HAP-1 (cell line): ENCODE measurements at regions not wholly inside any gene's neighbourhood (a gene's known extent, or its start where the extent isn't known, plus 50 kb on each side); places are given as distances from the start of the nearest gene placed in this dataset.

ENCODE experiments used
- DNase-seq, 2 experiments: peaks; one replicate each; pipeline ENCODE4 v3.0.0-alpha.2; 2016 to 2020; ENCODE audit warnings: low spot score in 2 of 2
- H3K27me3 ChIP-seq: fragments of 250-450 bp; sonication (Bioruptor Pico); 2 replicates; pipeline ENCODE4 v1.5.1; 2020; ENCODE audit warnings: low read depth, mild to moderate bottlenecking, moderate library complexity
- H3K36me3 ChIP-seq: fragments of 250-450 bp; sonication (Bioruptor Pico); replicated peaks from 2 replicates; pipeline ENCODE4 v1.5.1; 2020; ENCODE audit warnings: mild to moderate bottlenecking
- H3K4me1 ChIP-seq: fragments of 250-450 bp; sonication (Bioruptor Pico); 2 replicates; pipeline ENCODE4 v1.5.1; 2020; ENCODE audit warnings: mild to moderate bottlenecking
- H3K4me3 ChIP-seq: fragments of 250-450 bp; sonication (Bioruptor Pico); 2 replicates; pipeline ENCODE4 v1.5.1; 2020; ENCODE audit warnings: mild to moderate bottlenecking, moderate library complexity
- H3K9me3 ChIP-seq: fragments of 250-450 bp; sonication (Bioruptor Pico); 2 replicates; pipeline ENCODE4 v1.5.1; 2020; ENCODE audit warnings: mild to moderate bottlenecking, moderate library complexity
- in situ Hi-C: fragments of 300-500 bp; cut with MboI; formaldehyde crosslinking; loops from 3 replicates; pipeline ENCODE4 v1.14.3; 2020; ENCODE audit warnings: low sequenced_read_pairs, inconsistent platforms, mixed read lengths

DNA sequence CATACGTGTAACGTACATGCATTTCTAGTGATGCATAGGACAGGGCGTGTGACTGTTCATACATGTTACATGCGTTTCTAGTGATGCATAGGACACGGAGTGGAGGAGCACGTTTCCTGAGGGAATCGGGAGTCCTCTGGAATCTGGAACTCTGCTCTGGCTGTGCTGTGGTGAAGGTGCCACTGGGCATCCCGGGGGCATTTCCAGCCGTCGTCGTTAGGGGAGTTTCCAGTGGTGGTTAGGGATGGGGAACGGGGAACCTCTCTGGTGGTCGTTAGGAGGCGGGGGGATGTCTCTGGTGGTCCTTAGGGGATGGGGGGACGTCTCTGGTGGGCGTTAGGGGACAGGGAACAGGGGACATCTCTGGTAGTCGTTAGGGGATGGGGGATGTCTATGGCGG lies 209.6 kb upstream of the SOX1 start:
- in situ Hi-C loops: no loop called here
- no peak overlapping the region for H3K4me3 ChIP-seq
- no peaks in the 10 kb centered on the region for H3K4me1 ChIP-seq
- H3K9me3 ChIP-seq: no peaks in the 10 kb centered on the region
- no peaks in the 10 kb centered on the region for H3K27me3 ChIP-seq
- H3K36me3 ChIP-seq: no peaks in the 10 kb centered on the region
- DNase-seq: no peak

DNA sequence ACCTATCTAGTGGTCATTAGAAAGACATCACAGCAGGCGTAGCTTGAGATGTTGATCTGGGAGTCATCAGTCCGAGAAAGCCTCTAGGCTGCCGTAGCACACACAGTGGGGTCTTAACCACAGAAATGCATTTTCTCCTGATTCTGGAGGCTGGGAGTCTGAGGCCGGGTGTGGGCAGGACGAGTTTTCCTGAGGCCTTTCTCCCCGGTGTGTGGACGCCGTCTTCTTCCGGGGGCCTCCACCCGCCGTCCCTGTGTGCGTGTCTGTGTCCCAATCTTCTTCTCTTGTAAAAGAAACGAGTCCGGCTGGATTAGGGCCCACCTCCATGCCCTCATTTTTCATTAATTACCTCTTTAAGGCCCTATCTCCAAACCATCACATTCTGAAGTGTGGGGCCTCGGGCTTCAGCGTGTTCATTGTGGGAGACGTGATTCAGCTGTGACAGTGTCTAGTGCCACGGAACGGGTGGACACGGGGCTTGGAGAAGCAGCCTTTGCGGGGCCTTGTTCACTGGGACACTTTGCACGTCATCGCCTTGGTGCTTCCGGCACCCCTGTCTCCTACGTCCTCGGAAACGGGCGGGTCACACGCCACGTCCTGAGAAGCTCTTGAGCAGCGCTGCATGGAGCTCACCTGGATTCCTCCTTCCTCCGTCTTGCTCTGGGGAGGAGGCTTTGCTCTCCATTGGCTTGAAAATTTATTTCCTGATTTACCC lies 208.9 kb upstream of the SOX1 start:
- no peaks in the 10 kb centered on the region for H3K4me1 ChIP-seq
- H3K36me3 ChIP-seq: no peaks in the 10 kb centered on the region
- no peaks in the 10 kb centered on the region for H3K9me3 ChIP-seq
- no peak for DNase-seq
- in situ Hi-C loops: no loop called here
- H3K27me3 ChIP-seq: no peaks in the 10 kb centered on the region
- no peak overlapping the region for H3K4me3 ChIP-seq

DNA sequence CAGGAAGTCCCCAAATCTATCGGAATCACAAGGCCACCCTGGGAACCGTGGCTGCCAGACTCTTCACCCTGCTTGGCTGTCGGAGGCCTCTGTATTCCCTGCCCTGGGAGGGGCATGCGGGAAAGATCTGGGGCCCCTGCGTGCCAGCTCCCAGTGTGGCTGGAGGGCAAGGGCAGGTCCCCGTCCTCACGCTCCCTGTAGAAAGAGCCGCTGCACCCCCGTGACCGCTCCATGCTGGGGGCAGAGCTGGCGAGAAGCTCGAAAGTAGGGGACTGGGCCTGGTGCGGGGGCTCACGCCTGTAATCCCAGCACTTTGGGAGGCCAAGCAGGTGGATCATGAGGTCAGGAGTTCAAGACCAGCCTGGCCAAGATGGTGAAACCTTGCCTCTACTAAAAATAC lies 208.4 kb upstream of the SOX1 start:
- Histone ChIP-seq H3K4me3 (no peak overlapping the region), H3K27me3 (no peaks in the 10 kb centered on the region), H3K36me3 (no peaks in the 10 kb centered on the region), H3K9me3 (no peaks in the 10 kb centered on the region), H3K4me1 (no peaks in the 10 kb centered on the region)
- in situ Hi-C loops: no loop called here
- no peak for DNase-seq

DNA sequence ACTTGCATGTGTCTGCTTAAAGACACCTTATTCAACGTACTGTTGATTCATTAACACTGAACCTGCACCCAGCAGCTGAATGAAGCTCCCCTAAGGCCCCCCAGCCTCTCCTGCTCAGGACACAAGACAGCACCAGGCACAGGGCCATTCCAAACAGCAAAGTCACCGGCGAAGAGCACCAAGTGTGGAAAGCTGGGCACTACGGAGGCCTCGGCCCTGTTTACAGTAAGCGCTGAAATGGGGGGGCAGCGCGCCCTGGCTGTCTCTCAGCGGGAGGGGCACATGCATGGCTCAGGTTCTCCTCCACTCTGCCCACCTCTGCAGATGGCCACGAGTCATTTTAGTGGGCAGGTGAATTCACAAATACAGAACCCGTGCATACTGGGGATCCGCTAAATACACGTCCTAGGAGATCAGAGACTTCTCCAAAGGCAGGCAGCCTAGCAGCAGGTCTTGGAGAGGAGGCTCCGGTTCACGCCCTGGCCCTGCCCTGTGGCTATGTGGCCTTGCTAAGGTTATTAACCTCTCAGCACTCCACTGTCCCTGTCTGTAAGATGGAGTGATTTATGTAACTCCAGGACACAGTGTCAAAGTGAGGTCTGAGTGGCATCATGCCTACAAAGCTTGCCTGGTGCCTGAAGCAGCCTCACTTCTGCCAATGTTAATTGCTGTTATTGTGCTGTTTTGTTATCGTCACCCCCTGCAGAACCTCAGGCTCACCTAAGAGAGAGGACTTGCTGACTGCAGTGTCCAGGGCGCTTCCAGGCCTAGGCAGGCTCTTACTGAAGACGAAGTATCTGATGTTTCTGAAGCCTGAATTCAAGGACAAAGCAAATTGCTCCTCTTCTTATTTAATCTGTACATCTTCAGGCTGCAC lies 207.4 kb upstream of the SOX1 start:
- H3K4me3 ChIP-seq: no peak overlapping the region
- in situ Hi-C loops: no loop called here
- H3K36me3 ChIP-seq: no peaks in the 10 kb centered on the region
- H3K27me3 ChIP-seq: no peaks in the 10 kb centered on the region
- no peak for DNase-seq
- no peaks in the 10 kb centered on the region for H3K4me1 ChIP-seq
- H3K9me3 ChIP-seq: no peaks in the 10 kb centered on the region

DNA sequence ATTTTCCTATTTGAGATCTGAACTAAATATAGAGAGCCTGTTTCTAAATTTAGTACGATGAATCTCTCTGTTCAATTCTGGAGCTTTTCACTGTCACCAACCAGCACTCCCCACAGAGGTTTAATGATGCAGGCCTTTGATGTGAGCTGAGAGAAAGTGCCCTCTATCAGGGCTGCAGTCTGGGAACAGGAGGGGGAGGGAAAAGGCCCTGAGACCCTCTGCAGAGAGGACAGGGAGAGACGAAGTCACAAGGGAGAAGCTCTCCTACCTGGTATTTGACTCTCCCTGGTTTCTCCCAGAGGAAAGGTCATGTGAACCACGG lies 206.8 kb upstream of the SOX1 start:
- no peaks in the 10 kb centered on the region for H3K27me3 ChIP-seq
- in situ Hi-C loops: no loop called here
- DNase-seq: no peak
- no peaks in the 10 kb centered on the region for H3K9me3 ChIP-seq
- no peaks in the 10 kb centered on the region for H3K36me3 ChIP-seq
- no peaks in the 10 kb centered on the region for H3K4me1 ChIP-seq
- H3K4me3 ChIP-seq: no peak overlapping the region

DNA sequence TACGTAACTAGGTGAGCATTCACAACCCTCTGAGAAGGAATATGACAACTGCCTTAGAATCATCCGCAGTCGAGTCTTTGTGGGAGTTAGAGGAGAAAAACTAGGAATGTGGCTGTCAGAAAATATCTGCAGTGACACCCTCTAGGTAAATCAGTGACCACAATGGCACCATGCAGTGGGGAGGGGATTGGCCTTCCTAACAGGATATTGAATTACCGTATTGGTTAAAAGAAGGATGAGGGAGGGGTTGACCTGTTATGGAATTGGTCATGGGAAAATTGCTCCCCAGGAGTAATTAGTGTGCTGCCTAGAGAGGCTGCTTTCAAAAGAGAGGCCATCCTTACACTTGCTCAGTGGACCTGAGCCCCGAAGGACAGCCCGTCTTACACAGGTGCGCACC lies 205.6 kb upstream of the SOX1 start:
- Histone ChIP-seq H3K9me3 (no peaks in the 10 kb centered on the region), H3K36me3 (no peaks in the 10 kb centered on the region), H3K4me3 (no peak overlapping the region), H3K4me1 (no peaks in the 10 kb centered on the region), H3K27me3 (no peaks in the 10 kb centered on the region)
- no peak for DNase-seq
- in situ Hi-C loops: no loop called here

DNA sequence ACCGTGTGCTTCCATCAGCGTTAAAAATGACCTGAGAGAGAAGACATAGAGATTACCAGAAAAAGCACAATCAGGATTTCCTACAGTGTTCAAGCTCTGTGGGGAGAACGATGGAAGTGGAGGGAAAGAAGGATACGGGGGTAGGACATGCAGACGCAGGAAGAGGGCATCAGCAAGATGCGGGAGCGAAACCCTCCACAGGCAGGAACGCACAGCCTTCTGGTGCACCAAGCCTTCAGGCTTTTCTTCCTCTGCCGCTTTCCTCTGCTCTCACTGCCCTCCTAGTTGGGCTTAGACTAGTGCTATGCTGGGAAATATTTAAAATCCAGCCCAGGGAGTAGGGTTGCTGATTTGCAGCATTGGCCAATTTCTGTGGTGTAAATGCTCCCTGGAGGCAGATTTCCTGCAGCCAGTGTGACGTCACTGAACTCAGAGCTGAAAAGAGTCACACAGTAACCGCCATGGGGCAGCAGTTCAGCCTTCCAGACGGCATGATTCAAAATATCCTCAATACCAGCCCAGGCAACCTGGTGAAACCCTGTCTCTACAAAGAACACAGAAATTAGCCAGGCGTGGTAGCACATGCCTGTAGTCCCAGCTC lies 205.1 kb upstream of the SOX1 start:
- in situ Hi-C loops: no loop called here
- Histone ChIP-seq H3K36me3 (no peaks in the 10 kb centered on the region), H3K4me1 (no peaks in the 10 kb centered on the region), H3K4me3 (no peak overlapping the region), H3K27me3 (no peaks in the 10 kb centered on the region), H3K9me3 (no peaks in the 10 kb centered on the region)
- no peak for DNase-seq

DNA sequence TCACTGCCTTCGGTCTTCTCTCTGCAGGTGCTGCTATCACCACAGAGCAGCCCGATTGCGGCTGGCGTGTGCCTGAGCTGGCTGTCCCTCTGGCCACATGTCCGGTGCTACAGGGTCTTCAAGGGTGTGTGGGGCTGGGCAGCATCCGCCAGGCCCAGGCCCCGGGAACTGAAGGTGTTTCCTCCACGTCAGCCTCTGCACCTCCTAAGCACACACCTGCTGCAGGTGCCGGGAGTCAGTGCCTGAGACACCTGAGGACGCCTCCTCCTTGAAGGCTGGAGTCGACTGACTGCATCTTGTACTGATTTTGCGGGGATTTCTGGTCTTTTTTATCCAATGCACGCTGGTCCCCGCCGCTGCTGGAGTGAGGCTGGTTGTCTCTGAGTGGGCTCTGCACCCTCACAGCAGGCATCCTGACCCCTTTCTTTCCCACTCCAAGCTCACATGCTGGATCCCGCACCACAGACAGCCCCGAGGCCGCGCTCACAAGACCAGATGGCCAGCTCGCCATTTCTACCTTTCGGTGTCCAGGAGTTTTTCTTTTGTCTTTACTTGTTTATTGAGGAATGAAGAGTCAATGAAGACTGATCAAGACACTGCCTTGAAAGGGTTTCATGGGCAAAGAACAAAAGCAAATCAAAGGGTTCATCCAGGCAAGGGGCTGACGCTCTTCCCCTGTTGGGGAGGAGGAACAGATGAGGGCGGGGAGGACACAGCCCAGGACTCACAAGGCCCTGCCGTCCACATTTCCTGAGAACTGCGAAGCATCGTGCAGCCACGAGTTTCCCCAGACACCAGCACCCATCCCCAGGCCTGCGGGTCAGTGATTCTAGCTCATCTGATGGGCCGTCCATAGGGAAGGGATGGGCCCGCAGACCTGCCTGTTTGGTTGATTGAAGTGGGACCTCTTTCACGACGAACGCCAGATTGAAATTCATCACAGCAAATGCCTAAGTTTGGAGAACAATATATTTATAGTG lies 203.8 kb upstream of the SOX1 start:
- Histone ChIP-seq H3K4me3 (no peak overlapping the region), H3K4me1 (no peaks in the 10 kb centered on the region), H3K27me3 (no peaks in the 10 kb centered on the region), H3K9me3 (no peaks in the 10 kb centered on the region), H3K36me3 (no peaks in the 10 kb centered on the region)
- no peak for DNase-seq
- in situ Hi-C loops: no loop called here

DNA sequence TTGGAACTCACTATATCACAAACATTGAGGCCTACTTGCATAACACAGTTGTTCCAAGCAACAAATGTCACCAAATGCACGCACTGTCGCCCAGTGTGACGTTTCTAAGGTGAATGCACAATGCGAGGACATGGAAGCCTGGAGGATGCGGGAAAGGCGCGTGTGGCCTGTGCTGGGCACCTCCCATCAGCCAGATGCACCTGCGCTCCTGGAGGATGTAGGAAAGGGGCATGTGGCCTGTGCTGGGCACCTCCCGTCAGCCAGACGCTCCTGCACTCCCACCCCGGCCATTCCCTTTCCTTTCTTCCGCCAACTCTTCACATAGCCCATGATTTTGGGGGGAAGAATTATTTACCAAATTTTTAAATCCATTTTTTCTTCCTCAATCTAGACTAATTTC lies 202.4 kb upstream of the SOX1 start:
- Histone ChIP-seq H3K27me3 (no peaks in the 10 kb centered on the region), H3K36me3 (no peaks in the 10 kb centered on the region), H3K4me3 (no peak overlapping the region), H3K9me3 (no peaks in the 10 kb centered on the region), H3K4me1 (no peaks in the 10 kb centered on the region)
- in situ Hi-C loops: no loop called here
- DNase-seq: no peak

DNA sequence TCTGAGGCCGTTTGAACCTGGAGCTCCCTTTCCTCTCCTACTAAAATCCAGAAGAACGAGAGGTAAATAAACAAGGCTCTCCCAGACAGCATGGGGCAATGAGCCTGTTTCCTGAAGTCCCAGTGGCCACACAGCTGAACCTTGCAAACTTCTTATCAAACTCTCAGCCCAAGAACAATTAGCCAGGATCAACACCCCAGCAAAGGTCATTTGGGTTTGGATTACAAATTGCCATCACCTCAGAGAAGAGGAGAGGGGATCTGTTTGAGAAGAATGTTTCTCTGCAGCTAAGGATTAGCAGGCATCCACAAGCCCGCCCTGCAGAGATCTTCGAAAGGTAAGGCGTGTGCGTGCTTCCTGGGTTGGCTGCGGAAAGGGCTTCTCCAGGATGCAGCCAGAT lies 201.9 kb upstream of the SOX1 start:
- no peaks in the 10 kb centered on the region for H3K4me1 ChIP-seq
- in situ Hi-C loops: no loop called here
- H3K36me3 ChIP-seq: no peaks in the 10 kb centered on the region
- no peaks in the 10 kb centered on the region for H3K27me3 ChIP-seq
- H3K9me3 ChIP-seq: no peaks in the 10 kb centered on the region
- DNase-seq: no peak
- no peak overlapping the region for H3K4me3 ChIP-seq

DNA sequence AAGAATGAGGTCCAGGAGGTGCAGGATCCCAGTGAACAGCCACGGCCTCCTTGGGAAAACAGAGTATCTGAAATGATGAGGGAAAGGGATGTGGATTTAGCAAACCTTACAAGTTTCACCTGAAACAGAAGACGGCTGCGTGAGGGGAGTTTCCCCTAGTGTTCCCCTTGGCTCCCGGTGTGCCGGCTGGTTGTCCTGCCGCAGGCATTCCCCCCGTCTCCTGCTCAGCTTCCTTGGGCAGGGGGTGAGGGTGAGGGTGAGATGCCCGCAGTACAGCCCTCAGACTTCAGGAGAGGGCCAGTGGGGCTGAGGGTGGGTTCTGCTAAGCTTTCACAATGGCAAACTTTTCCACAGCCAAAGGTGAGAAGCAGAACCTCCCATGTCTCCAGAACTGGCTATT lies 201.1 kb upstream of the SOX1 start:
- Histone ChIP-seq H3K4me1 (no peaks in the 10 kb centered on the region), H3K9me3 (no peaks in the 10 kb centered on the region), H3K36me3 (no peaks in the 10 kb centered on the region), H3K4me3 (no peak overlapping the region), H3K27me3 (no peaks in the 10 kb centered on the region)
- in situ Hi-C loops: no loop called here
- DNase-seq: no peak

DNA sequence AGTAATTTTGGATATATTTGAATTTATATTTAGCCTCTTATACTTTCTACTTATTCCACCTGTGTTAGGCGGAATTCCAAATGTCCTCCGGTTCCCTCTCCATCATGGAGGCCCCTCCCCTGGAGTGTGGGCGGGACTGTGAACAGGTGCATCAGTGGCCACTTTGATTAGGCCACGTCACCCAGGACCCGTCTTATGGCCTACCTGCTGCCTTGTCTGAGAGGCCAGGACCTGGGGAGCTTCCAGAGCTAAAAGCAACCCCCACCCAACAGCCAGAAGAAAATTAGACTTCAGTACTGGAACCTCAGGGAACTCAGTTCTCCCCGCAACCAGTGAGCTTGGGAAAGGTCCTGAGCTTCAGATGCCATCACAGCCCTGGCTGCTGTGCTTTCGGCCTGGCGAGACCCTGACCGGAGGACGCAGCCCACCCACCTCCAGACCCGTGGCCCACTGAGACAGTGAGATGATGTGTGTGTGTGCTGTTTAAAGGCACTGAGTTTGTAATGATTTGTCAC lies 200.2 kb upstream of the SOX1 start:
- H3K4me1 ChIP-seq: no peaks in the 10 kb centered on the region
- in situ Hi-C loops: no loop called here
- no peaks in the 10 kb centered on the region for H3K9me3 ChIP-seq
- no peak for DNase-seq
- H3K27me3 ChIP-seq: no peaks in the 10 kb centered on the region
- H3K36me3 ChIP-seq: no peaks in the 10 kb centered on the region
- H3K4me3 ChIP-seq: no peak overlapping the region

DNA sequence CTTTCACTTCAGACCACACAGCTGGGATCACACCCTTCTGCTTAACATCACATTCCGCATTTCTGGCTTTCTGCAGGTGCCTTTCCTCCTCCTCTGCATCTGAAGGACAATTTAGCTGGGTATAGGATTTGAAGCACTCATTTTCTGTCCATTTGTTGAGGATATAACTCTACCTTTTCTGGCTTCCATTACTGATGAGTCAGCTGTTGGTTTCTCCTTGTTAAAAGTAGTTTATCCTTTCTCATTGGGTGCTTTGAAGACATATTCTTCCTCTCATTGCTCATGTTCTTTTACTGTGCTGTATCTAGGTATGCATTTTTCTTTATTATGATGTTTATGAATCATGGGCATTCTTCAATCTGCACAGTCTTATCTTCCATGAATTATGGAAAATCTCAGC lies 199.3 kb upstream of the SOX1 start:
- no peaks in the 10 kb centered on the region for H3K36me3 ChIP-seq
- H3K4me1 ChIP-seq: no peaks in the 10 kb centered on the region
- H3K9me3 ChIP-seq: no peaks in the 10 kb centered on the region
- H3K27me3 ChIP-seq: no peaks in the 10 kb centered on the region
- in situ Hi-C loops: no loop called here
- DNase-seq: no peak
- no peak overlapping the region for H3K4me3 ChIP-seq
